HEK293 (cell line): ENCODE measurements at regions not wholly inside any gene's neighbourhood (a gene's known extent, or its start where the extent isn't known, plus 50 kb on each side); places are given as distances from the start of the nearest gene placed in this dataset.

Source experiments
- CTCF ChIA-PET: fragments of 350-600 bp; formaldehyde crosslinking; extraction: SDS; loops from one replicate; lab custom pipeline; 2021; ENCODE audit warnings: antibody characterized with exemption; lab: Yijun Ruan, JAX
- POLR2A ChIA-PET: fragments of 300-600 bp; formaldehyde crosslinking; extraction: SDS; loops from one replicate; lab custom pipeline; 2020; ENCODE audit warnings: antibody characterized with exemption, inconsistent platforms; lab: Yijun Ruan, JAX
- H3K27ac ChIP-seq: fragments of 200-500 bp; sonication (Bioruptor generic); 2 replicates; pipeline ENCODE4 v1.5.1; 2014; ENCODE audit warnings: low read depth, low read length, control low read depth, inconsistent platforms; ENCODE audit errors: extremely low read depth
- H3K36me3 ChIP-seq, 2 experiments: fragments of 200-500 bp in 1 of 2; sonication (Bioruptor generic) in 1 of 2; 1 replicate in 1 of 2; 2 replicates in 1 of 2; pipeline ENCODE4 v1.5.1; 2014 to 2017; ENCODE audit warnings: inconsistent platforms in 2 of 2, low read length in 2 of 2; ENCODE audit not compliant: control insufficient read depth in 2 of 2, insufficient read depth in 1 of 2
- H3K4me1 ChIP-seq: fragments of 200-500 bp; sonication (Bioruptor generic); 2 replicates; pipeline ENCODE4 v1.5.1; 2014; ENCODE audit warnings: mild to moderate bottlenecking, low read length, inconsistent platforms; ENCODE audit not compliant: control insufficient read depth, insufficient read depth
- H3K4me3 ChIP-seq: 2 replicates; pipeline ENCODE4 v1.5.1; 2011; ENCODE audit warnings: low read depth, mild to moderate bottlenecking, control low read depth, low read length, moderate library complexity
- H3K9me3 ChIP-seq: fragments of 200-500 bp; sonication (Bioruptor generic); 2 replicates; pipeline ENCODE4 v1.5.1; 2014; ENCODE audit warnings: low read depth, low read length, inconsistent platforms; ENCODE audit not compliant: control insufficient read depth, insufficient read depth
- KLF9 ChIP-seq: fragments of 450-650 bp; formaldehyde crosslinking; IDR thresholded peaks from 2 replicates; pipeline ENCODE4 v1.5.1; 2016; ENCODE audit warnings: missing biosample characterization, missing genetic modification characterization, low read depth
- MZF1 ChIP-seq: fragments of 450-650 bp; formaldehyde crosslinking; IDR thresholded peaks from 2 replicates; pipeline ENCODE4 v1.5.1; 2017; ENCODE audit warnings: missing biosample characterization, missing genetic modification characterization, borderline replicate concordance
- OSR2 ChIP-seq: fragments of 450-650 bp; formaldehyde crosslinking; IDR thresholded peaks from 2 replicates; pipeline ENCODE4 v1.5.1; 2016; ENCODE audit warnings: missing biosample characterization, missing genetic modification characterization
- SP7 ChIP-seq: fragments of 450-650 bp; formaldehyde crosslinking; IDR thresholded peaks from 2 replicates; pipeline ENCODE4 v1.5.1; 2016; ENCODE audit warnings: missing biosample characterization, missing genetic modification characterization
- TRIM28 ChIP-seq: IDR thresholded peaks from 2 replicates; pipeline ENCODE4 v1.6.1; 2011; ENCODE audit warnings: low read length, control low read depth, borderline replicate concordance
- ZFHX2 ChIP-seq: fragments of 450-650 bp; formaldehyde crosslinking; conservative IDR thresholded peaks from 2 replicates; pipeline ENCODE4 v1.5.1; 2016; ENCODE audit warnings: missing biosample characterization, missing genetic modification characterization
- ZIC2 ChIP-seq: fragments of 450-650 bp; formaldehyde crosslinking; IDR thresholded peaks from 2 replicates; pipeline ENCODE4 v1.5.1; 2016; ENCODE audit warnings: missing biosample characterization, missing genetic modification characterization
- ZNF133 ChIP-seq: fragments of 450-650 bp; formaldehyde crosslinking; IDR thresholded peaks from 2 replicates; pipeline ENCODE4 v1.5.1; 2016; ENCODE audit warnings: missing biosample characterization, missing genetic modification characterization
- ZNF391 ChIP-seq: fragments of 450-650 bp; formaldehyde crosslinking; IDR thresholded peaks from 2 replicates; pipeline ENCODE4 v1.5.1; 2016; ENCODE audit warnings: low read depth, missing biosample characterization, missing genetic modification characterization, borderline replicate concordance
- ZNF600 ChIP-seq: fragments of 450-650 bp; formaldehyde crosslinking; IDR thresholded peaks from 2 replicates; pipeline ENCODE4 v1.5.1; 2016; ENCODE audit warnings: missing biosample characterization, missing genetic modification characterization
- ZSCAN23 ChIP-seq: fragments of 450-650 bp; formaldehyde crosslinking; IDR thresholded peaks from 2 replicates; pipeline ENCODE4 v1.5.1; 2016; ENCODE audit warnings: missing biosample characterization, missing genetic modification characterization
- TF ChIP-seq, protein P1 (sequence below): fragments of 450-650 bp; formaldehyde crosslinking; IDR thresholded peaks from 2 replicates; pipeline ENCODE4 v1.5.1; 2016; ENCODE audit warnings: missing biosample characterization, missing genetic modification characterization
- TF ChIP-seq, protein P2 (sequence below): fragments of 450-650 bp; formaldehyde crosslinking; IDR thresholded peaks from 2 replicates; pipeline ENCODE4 v1.5.1; 2017; ENCODE audit warnings: missing biosample characterization, missing genetic modification characterization
- TF ChIP-seq, protein P3 (sequence below): fragments of 450-650 bp; formaldehyde crosslinking; IDR thresholded peaks from 2 replicates; pipeline ENCODE4 v1.5.1; 2016; ENCODE audit warnings: missing biosample characterization, missing genetic modification characterization

DNA sequence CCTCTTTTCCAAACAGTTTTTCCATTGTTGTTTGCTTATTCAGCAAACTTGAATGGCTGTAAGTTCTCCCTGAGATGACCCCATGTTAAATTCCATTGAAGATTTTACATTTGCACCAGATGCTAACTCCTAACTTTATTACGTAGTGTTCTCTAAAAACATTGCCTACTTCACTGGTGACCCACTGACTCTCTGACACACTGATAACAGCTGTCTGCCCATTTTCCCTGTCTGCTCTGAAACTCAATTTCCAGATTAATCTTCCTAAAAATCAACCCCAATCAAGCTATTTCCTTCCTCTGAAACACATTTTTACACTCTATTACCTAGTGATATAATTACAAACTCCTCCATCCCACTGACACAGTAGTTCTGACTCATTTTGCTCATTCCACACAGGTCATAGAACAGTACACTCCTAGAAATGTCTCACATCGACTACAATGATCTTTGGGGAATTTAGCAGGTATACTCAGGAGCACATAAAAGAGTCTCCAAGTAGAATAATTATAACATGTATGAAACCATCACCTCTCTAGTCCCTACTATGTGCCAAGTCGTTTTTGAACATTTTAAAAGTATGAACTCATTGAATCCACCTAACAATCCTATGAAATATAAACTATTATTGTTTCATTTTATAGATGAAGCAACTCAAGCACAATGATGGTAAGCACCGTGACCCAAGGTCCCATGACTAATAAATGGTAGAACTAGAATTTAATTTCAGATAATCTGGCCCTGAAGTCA lies 210.9 kb downstream of the SLIT2 start (continued):
- TF ChIP-seq, protein P1, sequence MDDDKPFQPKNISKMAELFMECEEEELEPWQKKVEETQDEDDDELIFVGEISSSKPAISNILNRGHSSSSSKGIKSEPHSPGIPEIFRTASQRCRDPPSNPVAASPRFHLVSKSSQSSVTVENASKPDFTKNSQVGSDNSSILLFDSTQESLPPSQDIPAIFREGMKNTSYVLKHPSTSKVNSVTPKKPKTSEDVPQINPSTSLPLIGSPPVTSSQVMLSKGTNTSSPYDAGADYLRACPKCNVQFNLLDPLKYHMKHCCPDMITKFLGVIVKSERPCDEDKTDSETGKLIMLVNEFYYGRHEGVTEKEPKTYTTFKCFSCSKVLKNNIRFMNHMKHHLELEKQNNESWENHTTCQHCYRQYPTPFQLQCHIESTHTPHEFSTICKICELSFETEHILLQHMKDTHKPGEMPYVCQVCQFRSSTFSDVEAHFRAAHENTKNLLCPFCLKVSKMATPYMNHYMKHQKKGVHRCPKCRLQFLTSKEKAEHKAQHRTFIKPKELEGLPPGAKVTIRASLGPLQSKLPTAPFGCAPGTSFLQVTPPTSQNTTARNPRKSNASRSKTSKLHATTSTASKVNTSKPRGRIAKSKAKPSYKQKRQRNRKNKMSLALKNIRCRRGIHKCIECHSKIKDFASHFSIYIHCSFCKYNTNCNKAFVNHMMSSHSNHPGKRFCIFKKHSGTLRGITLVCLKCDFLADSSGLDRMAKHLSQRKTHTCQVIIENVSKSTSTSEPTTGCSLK (tag by site-specific recombination): no peak
- TF ChIP-seq ZIC2 (tag by site-specific recombination) (no peak), KLF9 (tag by site-specific recombination) (no peak)

DNA sequence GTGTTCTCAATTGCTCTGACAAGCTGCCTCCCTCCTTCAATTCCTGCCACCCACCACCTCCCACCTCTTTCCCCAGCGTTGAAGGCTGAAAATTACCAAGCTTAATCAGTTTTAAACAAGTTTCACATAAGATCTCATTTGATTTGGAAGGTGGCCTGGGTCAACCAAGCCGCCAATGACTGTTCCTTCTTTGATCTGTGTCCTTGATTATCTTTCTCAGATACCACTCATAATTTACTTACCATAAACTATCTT lies 211.4 kb downstream of the SLIT2 start:
- H3K4me1 ChIP-seq: no peaks in the 10 kb centered on the region
- no peak overlapping the region for H3K27ac ChIP-seq
- no peaks in the 10 kb centered on the region for H3K36me3 ChIP-seq
- no peak overlapping the region for H3K4me3 ChIP-seq
- no peak for TF ChIP-seq MZF1 (tag by site-specific recombination)
- peak; percentile 38 for TF ChIP-seq ZFHX2 (tag by site-specific recombination)
- CTCF ChIA-PET: no interaction called here
- no peaks in the 10 kb centered on the region for H3K9me3 ChIP-seq
- POLR2A ChIA-PET: no interaction called here

DNA sequence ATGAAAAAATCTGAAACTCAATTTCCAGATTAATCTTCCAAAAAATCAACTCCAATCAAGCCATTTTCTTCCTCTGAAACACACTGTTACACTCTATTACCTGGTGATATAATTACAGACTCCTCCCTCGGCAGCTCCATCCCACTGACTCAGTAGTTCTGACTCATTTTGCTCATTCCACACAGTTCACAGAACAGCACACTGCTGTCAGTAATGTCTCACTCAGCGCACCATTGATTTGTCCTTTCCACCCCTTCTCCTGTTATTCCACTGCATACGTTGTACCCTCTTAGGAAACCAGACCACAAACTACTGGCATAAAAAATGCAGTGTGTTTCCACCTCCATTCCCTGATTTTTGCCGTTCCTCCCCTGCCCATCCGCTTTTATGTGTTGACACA lies 212.7 kb downstream of the SLIT2 start:
- Histone ChIP-seq H3K27ac (no peak overlapping the region), H3K9me3 (no peaks in the 10 kb centered on the region), H3K36me3 (peaks cover 0 to 2% of the 10 kb centered on the region in 2 experiments; a peak in 1 of 3 replicates), H3K4me1 (no peaks in the 10 kb centered on the region)
- CTCF ChIA-PET: interaction anchor here (0.9 kb wide), 1 partner anchor 42 kb away, joined by 5 read pairs; no protein-coding TSS in a partner anchor
- TF ChIP-seq ZSCAN23 (tag by site-specific recombination) (no peak), ZNF600 (peak; percentile 82), OSR2 (peak; percentile 60), TRIM28 (0 out of 2 replicates have a peak, but pooled peaks have one; percentile 42), SP7 (tag by site-specific recombination) (0 out of 2 replicates have a peak, but pooled peaks have one; percentile 27), ZNF133 (peak; percentile 65)
- TF ChIP-seq, protein P2, sequence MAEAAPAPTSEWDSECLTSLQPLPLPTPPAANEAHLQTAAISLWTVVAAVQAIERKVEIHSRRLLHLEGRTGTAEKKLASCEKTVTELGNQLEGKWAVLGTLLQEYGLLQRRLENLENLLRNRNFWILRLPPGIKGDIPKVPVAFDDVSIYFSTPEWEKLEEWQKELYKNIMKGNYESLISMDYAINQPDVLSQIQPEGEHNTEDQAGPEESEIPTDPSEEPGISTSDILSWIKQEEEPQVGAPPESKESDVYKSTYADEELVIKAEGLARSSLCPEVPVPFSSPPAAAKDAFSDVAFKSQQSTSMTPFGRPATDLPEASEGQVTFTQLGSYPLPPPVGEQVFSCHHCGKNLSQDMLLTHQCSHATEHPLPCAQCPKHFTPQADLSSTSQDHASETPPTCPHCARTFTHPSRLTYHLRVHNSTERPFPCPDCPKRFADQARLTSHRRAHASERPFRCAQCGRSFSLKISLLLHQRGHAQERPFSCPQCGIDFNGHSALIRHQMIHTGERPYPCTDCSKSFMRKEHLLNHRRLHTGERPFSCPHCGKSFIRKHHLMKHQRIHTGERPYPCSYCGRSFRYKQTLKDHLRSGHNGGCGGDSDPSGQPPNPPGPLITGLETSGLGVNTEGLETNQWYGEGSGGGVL (tag by site-specific recombination): no peak
- TF ChIP-seq, all 188 proteins: peak for 5
- POLR2A ChIA-PET: no interaction called here
- no peak overlapping the region for H3K4me3 ChIP-seq

DNA sequence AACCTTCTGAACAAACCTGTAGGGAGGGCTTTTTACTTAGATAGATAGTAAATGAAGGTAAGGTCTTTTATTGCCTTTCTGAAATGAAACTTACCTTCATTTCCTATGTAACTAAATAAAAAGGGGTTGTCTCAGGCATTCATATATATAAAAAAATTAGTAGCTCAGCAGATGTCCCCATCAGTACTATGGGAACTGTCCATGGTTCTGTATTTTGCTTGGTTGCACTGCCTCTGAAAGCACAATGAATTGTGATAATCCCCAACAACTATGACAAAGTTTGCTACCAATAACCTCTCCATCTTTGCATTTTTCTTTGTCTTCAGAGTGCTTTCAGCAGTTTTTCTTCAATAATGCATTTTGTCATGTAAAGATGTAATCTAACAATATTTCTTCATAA lies 222.4 kb downstream of the SLIT2 start:
- Histone ChIP-seq H3K4me1 (no peaks in the 10 kb centered on the region), H3K4me3 (no peak overlapping the region), H3K9me3 (no peaks in the 10 kb centered on the region), H3K27ac (no peak overlapping the region), H3K36me3 (peaks cover 0 to 31% of the 10 kb centered on the region in 2 experiments; a peak in 1 of 3 replicates)
- ChIA-PET POLR2A (no interaction called here), CTCF (no interaction called here)
- TF ChIP-seq, protein P3, sequence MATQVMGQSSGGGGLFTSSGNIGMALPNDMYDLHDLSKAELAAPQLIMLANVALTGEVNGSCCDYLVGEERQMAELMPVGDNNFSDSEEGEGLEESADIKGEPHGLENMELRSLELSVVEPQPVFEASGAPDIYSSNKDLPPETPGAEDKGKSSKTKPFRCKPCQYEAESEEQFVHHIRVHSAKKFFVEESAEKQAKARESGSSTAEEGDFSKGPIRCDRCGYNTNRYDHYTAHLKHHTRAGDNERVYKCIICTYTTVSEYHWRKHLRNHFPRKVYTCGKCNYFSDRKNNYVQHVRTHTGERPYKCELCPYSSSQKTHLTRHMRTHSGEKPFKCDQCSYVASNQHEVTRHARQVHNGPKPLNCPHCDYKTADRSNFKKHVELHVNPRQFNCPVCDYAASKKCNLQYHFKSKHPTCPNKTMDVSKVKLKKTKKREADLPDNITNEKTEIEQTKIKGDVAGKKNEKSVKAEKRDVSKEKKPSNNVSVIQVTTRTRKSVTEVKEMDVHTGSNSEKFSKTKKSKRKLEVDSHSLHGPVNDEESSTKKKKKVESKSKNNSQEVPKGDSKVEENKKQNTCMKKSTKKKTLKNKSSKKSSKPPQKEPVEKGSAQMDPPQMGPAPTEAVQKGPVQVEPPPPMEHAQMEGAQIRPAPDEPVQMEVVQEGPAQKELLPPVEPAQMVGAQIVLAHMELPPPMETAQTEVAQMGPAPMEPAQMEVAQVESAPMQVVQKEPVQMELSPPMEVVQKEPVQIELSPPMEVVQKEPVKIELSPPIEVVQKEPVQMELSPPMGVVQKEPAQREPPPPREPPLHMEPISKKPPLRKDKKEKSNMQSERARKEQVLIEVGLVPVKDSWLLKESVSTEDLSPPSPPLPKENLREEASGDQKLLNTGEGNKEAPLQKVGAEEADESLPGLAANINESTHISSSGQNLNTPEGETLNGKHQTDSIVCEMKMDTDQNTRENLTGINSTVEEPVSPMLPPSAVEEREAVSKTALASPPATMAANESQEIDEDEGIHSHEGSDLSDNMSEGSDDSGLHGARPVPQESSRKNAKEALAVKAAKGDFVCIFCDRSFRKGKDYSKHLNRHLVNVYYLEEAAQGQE (tag by site-specific recombination): peak; percentile 86
- TF ChIP-seq ZNF391 (tag by site-specific recombination): no peak
